CD4-positive, alpha-beta memory T cell (primary cell): ENCODE measurements at regions not wholly inside any gene's neighbourhood (a gene's known extent, or its start where the extent isn't known, plus 50 kb on each side); places are given as distances from the start of the nearest gene placed in this dataset.

Source experiments
- CTCF ChIA-PET: fragments of 350-600 bp; sonication (Branson Sonifier 250); formaldehyde crosslinking; loops from one replicate; lab custom pipeline; 2021; ENCODE audit warnings: inconsistent platforms; ENCODE audit not compliant: partially characterized antibody; lab: Charles Lee
- POLR2A ChIA-PET: fragments of 350-600 bp; sonication (Branson Sonifier 250); formaldehyde crosslinking; loops from one replicate; lab custom pipeline; 2021; ENCODE audit not compliant: partially characterized antibody; lab: Charles Lee
- DNase-seq, 5 donors: peaks; one replicate each; pipeline versions ENCODE4 v3.0.0 to v3.0.0-alpha.2; 2020 to 2022; ENCODE audit warnings: mixed read lengths in 1 of 5
- H3K27ac ChIP-seq: one replicate; pipeline ENCODE4 v1.7.0; 2013; ENCODE audit warnings: low read depth, low read length
- H3K27me3 ChIP-seq: 2 replicates; pipeline ENCODE4 v1.7.0; 2013; ENCODE audit warnings: mild to moderate bottlenecking, low read length, moderate library complexity; ENCODE audit not compliant: insufficient read depth
- H3K36me3 ChIP-seq: 2 replicates; pipeline ENCODE4 v1.7.0; 2013; ENCODE audit warnings: mild to moderate bottlenecking, low read length, moderate library complexity; ENCODE audit not compliant: insufficient read depth
- H3K4me1 ChIP-seq: 2 replicates; pipeline ENCODE4 v1.7.0; 2013; ENCODE audit warnings: mild to moderate bottlenecking, low read length, moderate library complexity; ENCODE audit not compliant: insufficient read depth
- H3K4me3 ChIP-seq, 2 donors: one replicate each; pipeline ENCODE4 v1.7.0; 2013; ENCODE audit warnings: low read length in 2 of 2, mild to moderate bottlenecking in 1 of 2
- H3K9me3 ChIP-seq, 2 donors: one replicate each; pipeline ENCODE4 v1.7.0; 2013; ENCODE audit warnings: low read length in 2 of 2, control low read depth in 1 of 2; ENCODE audit not compliant: control insufficient read depth in 1 of 2
- H3K27ac Mint-ChIP-seq, 7 donors: one replicate each; pipeline ENCODE4 v1.8.0; 2020 to 2021; ENCODE audit warnings: mixed read lengths in 7 of 7, mild to moderate bottlenecking in 6 of 7, inconsistent platforms in 3 of 7, moderate library complexity in 3 of 7
- H3K27me3 Mint-ChIP-seq, 2 donors: one replicate each; pipeline ENCODE4 v1.8.0; 2020 to 2021; ENCODE audit warnings: mixed read lengths in 2 of 2
- H3K36me3 Mint-ChIP-seq, 2 donors: one replicate each; pipeline ENCODE4 v1.8.0; 2020 to 2021; ENCODE audit warnings: mixed read lengths in 2 of 2, inconsistent platforms in 1 of 2, mild to moderate bottlenecking in 1 of 2
- H3K4me1 Mint-ChIP-seq, 4 donors: one replicate each; pipeline ENCODE4 v1.8.0; 2020 to 2021; ENCODE audit warnings: mixed read lengths in 4 of 4, mild to moderate bottlenecking in 1 of 4
- H3K4me3 Mint-ChIP-seq, 8 donors: one replicate each; pipeline ENCODE4 v1.8.0; 2020 to 2021; ENCODE audit warnings: mixed read lengths in 8 of 8, mild to moderate bottlenecking in 7 of 8, moderate library complexity in 6 of 8, inconsistent platforms in 3 of 8
- H3K9me3 Mint-ChIP-seq, 8 donors: one replicate each; pipeline ENCODE4 v1.8.0; 2020 to 2021; ENCODE audit warnings: mixed read lengths in 8 of 8, mild to moderate bottlenecking in 5 of 8, inconsistent platforms in 3 of 8, moderate library complexity in 1 of 8
- intact Hi-C: fragments of 100-400 bp; cut with micrococcal nuclease; formaldehyde crosslinking; loops from one replicate; pipeline ENCODE4 v1.15.1; 2023

DNA sequence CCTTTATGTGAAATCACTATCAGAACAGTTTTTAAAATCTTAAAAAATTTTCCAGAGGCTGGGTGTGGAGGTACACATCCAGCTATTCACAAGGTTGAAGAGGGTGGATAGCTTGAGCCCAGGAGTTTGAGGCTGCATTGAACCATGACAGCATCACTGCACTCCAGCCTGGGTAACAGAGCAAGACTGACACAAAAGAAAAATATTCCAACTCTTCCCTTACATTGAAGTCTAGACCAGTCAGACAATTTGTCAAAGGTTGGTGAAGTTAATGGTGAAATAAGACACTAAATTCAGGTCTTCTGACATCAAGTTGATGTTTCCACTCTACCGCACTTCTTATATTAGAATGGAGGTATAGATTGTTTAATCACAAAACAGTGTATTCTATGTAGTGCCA lies 52.8 kb downstream of the HYCC2 start:
- POLR2A ChIA-PET, result no interaction called here
- H3K9me3 Mint-ChIP-seq, result no peaks in the 10 kb centered on the region
- H3K4me1 ChIP-seq, result no peaks in the 10 kb centered on the region
- no peak for DNase-seq
- H3K4me3 Mint-ChIP-seq, result no peak overlapping the region
- no peaks in the 10 kb centered on the region for H3K27me3 ChIP-seq
- CTCF ChIA-PET, result interaction anchor here (1.1 to 1.2 kb wide), 2 partner anchors 13 to 214 kb away, joined by 3 read pairs; no protein-coding TSS in a partner anchor
- H3K27me3 Mint-ChIP-seq, result no peaks in the 10 kb centered on the region
- H3K4me3 ChIP-seq, result no peak overlapping the region
- intact Hi-C loops, result no loop called here
- no peaks in the 10 kb centered on the region for H3K36me3 ChIP-seq
- peaks cover 25 to 39% of the 10 kb centered on the region in 2 donors for H3K36me3 Mint-ChIP-seq
- peaks cover 0 to 8% (median 7%) of the 10 kb centered on the region in 4 donors for H3K4me1 Mint-ChIP-seq
- no peak overlapping the region for H3K27ac ChIP-seq
- H3K27ac Mint-ChIP-seq, result no peak overlapping the region
- H3K9me3 ChIP-seq, result no peaks in the 10 kb centered on the region

DNA sequence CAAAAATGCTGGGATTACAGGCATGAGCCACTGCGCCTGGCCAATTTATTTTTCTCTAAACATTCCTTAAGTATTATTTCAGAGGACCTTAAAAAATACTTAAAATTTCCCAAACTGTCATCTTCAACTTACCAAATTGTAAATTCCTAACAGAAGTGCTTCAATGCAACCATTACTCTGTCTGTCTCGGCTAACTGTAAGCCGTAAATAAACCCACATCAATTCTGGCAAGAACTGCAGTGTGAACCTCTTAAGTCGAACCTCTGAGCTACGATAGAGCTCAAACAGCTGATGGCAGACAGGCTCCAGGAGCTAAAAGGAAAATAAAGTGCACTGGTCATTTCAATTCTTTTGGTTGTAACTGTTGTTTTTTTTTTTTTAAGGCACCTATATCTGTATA lies 53.4 kb upstream of the ORC2 start:
- intact Hi-C loops, result no loop called here
- no peaks in the 10 kb centered on the region for H3K27me3 ChIP-seq
- H3K4me3 ChIP-seq, result no peak overlapping the region
- Mint-ChIP-seq H3K4me3 (no peak overlapping the region), H3K9me3 (no peaks in the 10 kb centered on the region), H3K27me3 (no peaks in the 10 kb centered on the region), H3K36me3 (peaks cover 23 to 32% of the 10 kb centered on the region in 2 donors), H3K4me1 (peaks cover 0 to 8% (median 5%) of the 10 kb centered on the region in 4 donors), H3K27ac (no peak overlapping the region)
- H3K36me3 ChIP-seq, result no peaks in the 10 kb centered on the region
- H3K9me3 ChIP-seq, result no peaks in the 10 kb centered on the region
- no peak overlapping the region for H3K27ac ChIP-seq
- ChIA-PET POLR2A (no interaction called here), CTCF (no interaction called here)
- H3K4me1 ChIP-seq, result no peaks in the 10 kb centered on the region
- no peak for DNase-seq
